Astrocyte (in vitro differentiated cells and primary cell): ENCODE measurements at regions not wholly inside any gene's neighbourhood (a gene's known extent, or its start where the extent isn't known, plus 50 kb on each side); places are given as distances from the start of the nearest gene placed in this dataset.

Experiments used
- CTCF ChIP-seq: IDR thresholded peaks from 2 replicates; pipeline ENCODE4 v1.5.1; 2011; ENCODE audit warnings: low read depth, mild to moderate bottlenecking, inconsistent platforms, low read length, moderate library complexity; ENCODE audit not compliant: insufficient read depth
- EZH2 ChIP-seq: IDR thresholded peaks from 2 replicates; pipeline ENCODE4 v1.6.1; 2012; ENCODE audit warnings: mild to moderate bottlenecking, low read length, inconsistent platforms; ENCODE audit not compliant: insufficient read depth

GRCh38 chr6:167776906-167777627 is 49.6 kb upstream of the AFDN start:
- no peak for TF ChIP-seq CTCF
- no peak for TF ChIP-seq EZH2
